Activated naive CD4-positive, alpha-beta T cell treated with anti-CD3 and anti-CD28 coated beads, Interleukin-2, amount 50 U/mL, for 72 hours (primary cell): ENCODE measurements at regions not wholly inside any gene's neighbourhood (a gene's known extent, or its start where the extent isn't known, plus 50 kb on each side); places are given as distances from the start of the nearest gene placed in this dataset.
A peak's percentile ranks its signal among the peaks of the same experiment; 100 is the strongest.

Experiments
- ATAC-seq, 2 donors: fragments of 150-1000 bp; cut with Tn5 transposase; 2 replicates each; pipeline ENCODE4 v1.10.0; 2021; ENCODE audit warnings: mild to moderate bottlenecking in 2 of 2, moderate library complexity in 2 of 2
- DNase-seq, 2 donors: peaks; one replicate each; pipeline ENCODE4 v3.0.0; 2021 to 2022; ENCODE audit warnings: low spot score in 2 of 2
- H3K27ac Mint-ChIP-seq, 2 donors: one replicate each; pipeline ENCODE4 v1.8.0; 2022; ENCODE audit warnings: mild to moderate bottlenecking in 2 of 2, mixed read lengths in 2 of 2
- H3K36me3 Mint-ChIP-seq, 2 donors: one replicate each; pipeline ENCODE4 v1.8.0; 2022; ENCODE audit warnings: mixed read lengths in 2 of 2
- H3K9me3 Mint-ChIP-seq, 2 donors: one replicate each; pipeline ENCODE4 v1.8.0; 2022; ENCODE audit warnings: mixed read lengths in 2 of 2

DNA sequence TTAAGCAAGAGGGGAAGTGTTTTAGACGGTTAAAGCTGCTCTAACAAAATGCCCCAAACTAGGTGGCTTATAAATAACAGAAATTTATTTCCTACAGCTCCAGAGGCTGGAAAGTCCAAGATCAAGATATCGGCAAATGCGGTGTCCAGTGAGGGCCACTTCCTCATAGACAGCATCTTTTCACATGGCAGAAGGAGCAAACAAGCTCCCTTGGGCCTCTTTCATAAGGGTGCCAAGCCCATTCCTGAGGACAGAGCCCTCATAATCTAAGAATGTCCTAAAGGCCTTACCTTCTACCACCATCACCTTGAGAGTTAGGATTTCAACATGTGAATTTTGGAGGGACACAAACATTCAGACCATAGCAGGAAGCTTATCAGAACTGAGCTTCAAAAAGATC is 57.3 kb upstream of the PPP1CB start:
- ATAC-seq: no peak
- no peaks in the 10 kb centered on the region for H3K9me3 Mint-ChIP-seq
- H3K27ac Mint-ChIP-seq: no peak overlapping the region
- no peak for DNase-seq
- H3K36me3 Mint-ChIP-seq: no peaks in the 10 kb centered on the region

DNA sequence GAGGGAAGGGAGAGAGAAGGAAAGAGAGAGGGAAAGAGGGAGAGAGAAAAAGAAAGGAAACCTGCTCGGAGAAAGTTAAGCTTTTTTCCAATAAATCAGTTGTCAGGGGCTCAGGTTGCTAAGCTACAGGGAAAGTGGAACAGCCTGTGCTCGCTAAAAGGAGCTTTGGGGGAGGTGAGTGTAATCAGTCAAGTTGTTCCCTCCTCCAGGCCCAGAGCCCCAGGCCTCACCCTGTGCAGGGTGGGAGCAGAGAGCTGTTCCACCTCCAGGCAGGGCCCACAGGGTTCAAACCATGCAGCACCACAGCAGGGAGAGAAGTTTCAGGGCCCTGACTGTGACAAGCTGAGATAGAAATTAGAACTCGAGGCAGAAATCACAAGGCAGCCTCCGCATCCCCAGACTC is 56.4 kb upstream of the PPP1CB start:
- Mint-ChIP-seq H3K9me3 (no peaks in the 10 kb centered on the region), H3K27ac (peak overlapping the region in 1 of 2 donors; percentile 44), H3K36me3 (no peaks in the 10 kb centered on the region)
- ATAC-seq (no peak), DNase-seq (no peak)

DNA sequence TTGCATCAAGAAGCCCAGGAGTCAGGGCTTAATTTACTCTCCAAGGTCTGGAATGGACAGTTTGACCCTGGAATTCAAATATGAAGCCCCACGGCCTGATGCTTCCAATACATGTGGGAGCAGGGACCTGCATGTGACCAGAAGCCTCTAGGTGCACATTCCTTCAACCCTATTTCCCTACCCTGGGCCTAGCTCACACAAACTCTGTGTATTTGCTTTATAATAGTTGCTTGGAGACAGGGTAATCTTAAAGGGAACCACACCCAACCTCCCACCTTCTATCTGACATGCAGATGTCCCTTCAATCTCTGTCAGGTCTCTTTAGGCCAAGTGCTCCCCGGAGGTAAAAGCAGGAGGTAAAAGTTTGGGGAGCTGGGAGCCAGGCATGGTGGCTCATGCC is 55.4 kb upstream of the PPP1CB start:
- Mint-ChIP-seq H3K27ac (no peak overlapping the region), H3K36me3 (no peaks in the 10 kb centered on the region), H3K9me3 (no peaks in the 10 kb centered on the region)
- ATAC-seq (no peak), DNase-seq (no peak)

DNA sequence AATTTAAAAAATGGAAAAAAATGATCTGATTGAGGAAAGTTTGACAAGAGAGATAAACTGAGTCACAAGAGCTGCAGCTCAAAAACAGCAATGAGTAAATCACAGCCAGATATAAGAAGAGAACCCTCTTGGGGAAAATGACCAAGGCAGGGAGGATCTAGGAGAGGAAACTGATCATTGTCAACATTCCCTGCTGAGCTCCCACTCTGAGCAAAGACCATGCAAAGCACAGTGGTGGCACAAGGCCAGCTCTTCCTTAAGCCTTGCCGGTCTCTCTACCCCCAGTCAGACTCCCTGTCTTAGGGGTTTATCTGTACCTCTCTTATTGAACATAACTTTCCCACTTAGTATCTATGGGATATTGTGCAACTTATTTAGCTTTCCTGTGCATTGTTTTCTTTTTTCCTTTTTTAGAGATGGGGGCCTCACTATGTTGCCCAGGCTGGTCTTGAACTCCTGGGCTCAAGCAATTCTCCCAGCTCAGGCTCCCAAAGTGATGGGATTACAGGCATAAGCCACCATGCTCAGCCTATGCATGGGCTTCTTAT is 54.0 kb upstream of the PPP1CB start:
- ATAC-seq (no peak), DNase-seq (no peak)
- H3K27ac Mint-ChIP-seq: no peak overlapping the region
- no peaks in the 10 kb centered on the region for H3K9me3 Mint-ChIP-seq
- H3K36me3 Mint-ChIP-seq: no peaks in the 10 kb centered on the region

DNA sequence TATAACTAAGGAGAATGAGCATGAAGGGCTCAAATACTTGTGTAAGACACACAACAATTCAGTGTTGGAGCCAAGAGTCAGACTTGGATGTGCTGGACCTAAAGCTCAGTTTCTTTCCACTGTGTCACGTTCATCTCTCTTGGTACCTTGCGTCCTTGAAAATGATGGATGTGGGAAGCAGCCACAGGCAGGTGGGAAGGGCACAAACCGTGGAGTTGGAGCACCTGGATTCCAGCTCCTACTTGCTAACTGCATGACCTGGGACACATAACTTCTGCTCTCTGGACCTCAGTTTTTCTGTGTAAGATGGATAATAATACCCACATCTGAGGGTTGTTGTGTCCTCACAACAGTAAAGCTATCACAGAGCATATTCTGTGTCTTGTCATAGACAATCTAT is 53.1 kb upstream of the PPP1CB start:
- no peaks in the 10 kb centered on the region for H3K36me3 Mint-ChIP-seq
- ATAC-seq (no peak), DNase-seq (no peak)
- no peak overlapping the region for H3K27ac Mint-ChIP-seq
- H3K9me3 Mint-ChIP-seq: peaks cover 0 to 3% of the 10 kb centered on the region in 2 donors
